HepG2 (cell line): ENCODE measurements at regions not wholly inside any gene's neighbourhood (a gene's known extent, or its start where the extent isn't known, plus 50 kb on each side); places are given as distances from the start of the nearest gene placed in this dataset.

Experiments
- ATAC-seq: fragments of 200-7000 bp; cut with Tn5 transposase; 3 replicates; pipeline ENCODE4 v1.9.1; 2020; ENCODE audit warnings: mild to moderate bottlenecking, moderate library complexity
- BruUV-seq: library from RNA; stranded (reverse); fragments of 400-500 nt; replicated peaks from 2 replicates; lab custom pipeline; 2021; lab: Mats Ljungman, UMichigan
- CTCF ChIA-PET: fragments of 300-600 bp; formaldehyde crosslinking; extraction: SDS; loops from one replicate; lab custom pipeline; 2021; ENCODE audit warnings: low total read pairs, inconsistent platforms, low intra/inter-chr PET ratio; lab: Yijun Ruan, JAX
- POLR2A ChIA-PET: fragments of 350-600 bp; sonication (Branson Sonifier 250); formaldehyde crosslinking; loops from one replicate; lab custom pipeline; 2020; ENCODE audit warnings: antibody characterized with exemption, inconsistent platforms; lab: Yijun Ruan, JAX
- DNase-seq: peaks from one replicate; pipeline ENCODE4 v3.0.0-alpha.2; 2015; ENCODE audit warnings: low spot score
- FAIRE-seq: peaks from 3 replicates; lab custom pipeline; 2011; peaks lifted over from hg19 to GRCh38; lab: Jason Lieb, UNC
- H2AFZ ChIP-seq: one replicate; pipeline ENCODE4 v1.6.1; 2011; ENCODE audit warnings: low read length, inconsistent platforms
- H3K27ac ChIP-seq: fragments of 300-600 bp; 3 replicates; pipeline ENCODE4 v1.8.0; 2011; ENCODE audit warnings: mixed run types, mild to moderate bottlenecking, mixed read lengths, low read length, inconsistent platforms; ENCODE audit not compliant: insufficient read depth; ENCODE audit errors: extremely low read length
- H3K27me3 ChIP-seq, 2 experiments: fragments of 200-600 bp in 1 of 2; 2 replicates in 1 of 2; 3 replicates in 1 of 2; pipeline versions ENCODE4 v1.6.0 to v1.8.0; 2011; ENCODE audit warnings: low read length in 2 of 2, mild to moderate bottlenecking in 2 of 2, moderate library complexity in 2 of 2, inconsistent platforms in 1 of 2; ENCODE audit not compliant: insufficient read depth in 2 of 2, control insufficient read depth in 1 of 2
- H3K36me3 ChIP-seq, 2 experiments: fragments of 200-600 bp in 1 of 2; replicated peaks in 1 of 2; 2 replicates in 1 of 2; 3 replicates in 1 of 2; pipeline versions ENCODE4 v1.5.1 to v1.8.0; 2011; ENCODE audit warnings: low read length in 2 of 2, inconsistent platforms in 1 of 2; ENCODE audit not compliant: insufficient read depth in 2 of 2, control insufficient read depth in 1 of 2
- H3K4me1 ChIP-seq: 2 replicates; pipeline ENCODE4 v1.5.1; 2012; ENCODE audit warnings: low read length, inconsistent platforms; ENCODE audit not compliant: insufficient read depth
- H3K4me2 ChIP-seq: 2 replicates; pipeline ENCODE4 v1.6.0; 2011; ENCODE audit warnings: low read depth, low read length, inconsistent platforms
- H3K4me3 ChIP-seq, 3 experiments: fragments of 200-600 bp in 1 of 3; sonication (generic), shearing (Covaris generic) in 1 of 3; replicated peaks in 1 of 3; 2 replicates each; pipeline ENCODE4 v1.5.1; 2011 to 2016; ENCODE audit warnings: low read length in 3 of 3, inconsistent platforms in 2 of 3, low read depth in 2 of 3, mild to moderate bottlenecking in 2 of 3, control low read depth in 1 of 3, mixed read lengths in 1 of 3; ENCODE audit not compliant: insufficient read depth in 1 of 3
- H3K79me2 ChIP-seq: one replicate; pipeline ENCODE4 v1.6.1; 2011; ENCODE audit warnings: low read length, inconsistent platforms; ENCODE audit not compliant: insufficient read depth
- H3K9ac ChIP-seq: 2 replicates; pipeline ENCODE4 v1.6.0; 2011; ENCODE audit warnings: mild to moderate bottlenecking, low read depth, low read length, inconsistent platforms; ENCODE audit not compliant: insufficient read depth
- H3K9me3 ChIP-seq: 2 replicates; pipeline ENCODE4 v1.5.1; 2012; ENCODE audit warnings: mild to moderate bottlenecking, low read length
- H4K20me1 ChIP-seq: 2 replicates; pipeline ENCODE4 v1.6.0; 2011; ENCODE audit warnings: inconsistent platforms, mild to moderate bottlenecking, low read length, moderate library complexity; ENCODE audit not compliant: insufficient read depth
- CBX5 ChIP-seq: sonication (generic); formaldehyde crosslinking; IDR thresholded peaks from 2 replicates; pipeline ENCODE4 v1.4.0; 2020; ENCODE audit warnings: missing genetic modification reagents, borderline replicate concordance
- EED ChIP-seq: sonication (generic); formaldehyde crosslinking; IDR thresholded peaks from 2 replicates; pipeline ENCODE4 v1.5.0; 2020; ENCODE audit warnings: mild to moderate bottlenecking, missing genetic modification reagents
- FOXA1 ChIP-seq, 2 experiments: fragments of 450-650 bp in 1 of 2; sonication (generic) in 1 of 2; formaldehyde crosslinking in 1 of 2; IDR thresholded peaks; 2 replicates each; pipeline versions ENCODE4 v1.4.0 to v1.6.1; 2016 to 2020; ENCODE audit warnings: missing genetic modification reagents in 1 of 2
- FOXM1 ChIP-seq: sonication (generic); formaldehyde crosslinking; IDR thresholded peaks from 2 replicates; pipeline ENCODE4 v1.5.0; 2020; ENCODE audit warnings: missing genetic modification reagents
- KLF9 ChIP-seq: IDR thresholded peaks from 2 replicates; pipeline ENCODE4 v1.6.1; 2016; ENCODE audit warnings: low read depth
- ZNF296 ChIP-seq: sonication (generic); formaldehyde crosslinking; conservative IDR thresholded peaks from 2 replicates; pipeline ENCODE4 v1.5.0; 2020; ENCODE audit warnings: mild to moderate bottlenecking, missing genetic modification reagents
- ZNF547 ChIP-seq: sonication (generic); formaldehyde crosslinking; IDR thresholded peaks from 2 replicates; pipeline ENCODE4 v1.5.1; 2020; ENCODE audit warnings: mild to moderate bottlenecking, missing genetic modification reagents
- ZNF660 ChIP-seq: sonication (generic); formaldehyde crosslinking; IDR thresholded peaks from 2 replicates; pipeline ENCODE4 v1.5.1; 2020; ENCODE audit warnings: mild to moderate bottlenecking, low read depth, missing genetic modification reagents, borderline replicate concordance
- ZSCAN20 ChIP-seq: sonication (generic); formaldehyde crosslinking; IDR thresholded peaks from 2 replicates; pipeline ENCODE4 v1.4.0; 2020; ENCODE audit warnings: missing genetic modification reagents, mild to moderate bottlenecking, borderline replicate concordance
- WGBS: methylation state at CpG from one replicate; pipeline ENCODE4 v1.1.6; 2017; ENCODE audit warnings: low lambda C conversion rate; 5-methylcytosine and 5-hydroxymethylcytosine counted together
- in situ Hi-C: cut with HindIII; loops from 2 replicates; pipeline ENCODE4 v1.10.0; 2017; ENCODE audit warnings: low pct_unique_long_range_greater_than_20kb; ENCODE audit not compliant: extremely low pct_ligation_motif_present
- intact Hi-C: fragments of 100-400 bp; cut with micrococcal nuclease; formaldehyde crosslinking; loops from one replicate; pipeline ENCODE4 v1.10.0; 2022; ENCODE audit not compliant: unreplicated experiment
- TF ChIP-seq, protein P1 (sequence below): IDR thresholded peaks from 2 replicates; pipeline ENCODE4 v1.6.1; 2012; ENCODE audit warnings: low read depth, low read length, improper control_type of control experiment
- TF ChIP-seq, protein P2 (sequence below): sonication (generic); formaldehyde crosslinking; IDR thresholded peaks from 2 replicates; pipeline ENCODE4 v1.5.0; 2020; ENCODE audit warnings: missing genetic modification reagents
- TF ChIP-seq, protein P3 (sequence below): sonication (generic); formaldehyde crosslinking; IDR thresholded peaks from 2 replicates; pipeline ENCODE4 v1.4.0; 2020; ENCODE audit warnings: mild to moderate bottlenecking, missing genetic modification reagents, borderline replicate concordance
- TF ChIP-seq, protein P4 (sequence below): sonication (generic); formaldehyde crosslinking; IDR thresholded peaks from 2 replicates; pipeline ENCODE4 v1.8.1; 2023; ENCODE audit warnings: missing genetic modification reagents, inconsistent platforms, borderline replicate concordance

GRCh38 chr3:28595372-28595771 is 246.7 kb upstream of the AZI2 start:
- 15% methylated on average over 4 of the region's 4 CpGs for WGBS
- Histone ChIP-seq H3K36me3 (no peaks in the 10 kb centered on the region), H3K4me1 (no peaks in the 10 kb centered on the region), H4K20me1 (no peaks in the 10 kb centered on the region), H3K4me3 (no peak overlapping the region), H3K4me2 (no peak overlapping the region), H2AFZ (no peak overlapping the region), H3K27ac (no peak overlapping the region), H3K9me3 (no peaks in the 10 kb centered on the region), H3K9ac (no peak overlapping the region), H3K79me2 (no peaks in the 10 kb centered on the region), H3K27me3 (no peaks in the 10 kb centered on the region)
- CTCF ChIA-PET, result no interaction called here
- intact Hi-C loops (no loop called here), in situ Hi-C loops (no loop called here)
- TF ChIP-seq CBX5 (CRISPR knock-in tag) (no peak), FOXM1 (no peak), KLF9 (CRISPR knock-in tag) (no peak), ZNF296 (CRISPR knock-in tag) (no peak), FOXA1 (IDR thresholded peaks at IDR 0.05) (no peak), FOXA1 (CRISPR knock-in tag; IDR thresholded peaks at IDR 0.05) (no peak), ZNF547 (CRISPR knock-in tag) (no peak), EED (CRISPR knock-in tag) (no peak), ZSCAN20 (CRISPR knock-in tag) (no peak), ZNF660 (no peak)
- TF ChIP-seq, protein P1, sequence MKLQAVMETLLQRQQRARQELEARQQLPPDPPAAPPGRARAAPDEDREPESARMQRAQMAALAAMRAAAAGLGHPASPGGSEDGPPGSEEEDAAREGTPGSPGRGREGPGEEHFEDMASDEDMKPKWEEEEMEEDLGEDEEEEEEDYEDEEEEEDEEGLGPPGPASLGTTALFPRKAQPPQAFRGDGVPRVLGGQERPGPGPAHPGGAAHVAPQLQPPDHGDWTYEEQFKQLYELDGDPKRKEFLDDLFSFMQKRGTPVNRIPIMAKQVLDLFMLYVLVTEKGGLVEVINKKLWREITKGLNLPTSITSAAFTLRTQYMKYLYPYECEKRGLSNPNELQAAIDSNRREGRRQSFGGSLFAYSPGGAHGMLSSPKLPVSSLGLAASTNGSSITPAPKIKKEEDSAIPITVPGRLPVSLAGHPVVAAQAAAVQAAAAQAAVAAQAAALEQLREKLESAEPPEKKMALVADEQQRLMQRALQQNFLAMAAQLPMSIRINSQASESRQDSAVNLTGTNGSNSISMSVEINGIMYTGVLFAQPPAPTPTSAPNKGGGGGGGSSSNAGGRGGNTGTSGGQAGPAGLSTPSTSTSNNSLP, result no peak
- TF ChIP-seq, protein P2, sequence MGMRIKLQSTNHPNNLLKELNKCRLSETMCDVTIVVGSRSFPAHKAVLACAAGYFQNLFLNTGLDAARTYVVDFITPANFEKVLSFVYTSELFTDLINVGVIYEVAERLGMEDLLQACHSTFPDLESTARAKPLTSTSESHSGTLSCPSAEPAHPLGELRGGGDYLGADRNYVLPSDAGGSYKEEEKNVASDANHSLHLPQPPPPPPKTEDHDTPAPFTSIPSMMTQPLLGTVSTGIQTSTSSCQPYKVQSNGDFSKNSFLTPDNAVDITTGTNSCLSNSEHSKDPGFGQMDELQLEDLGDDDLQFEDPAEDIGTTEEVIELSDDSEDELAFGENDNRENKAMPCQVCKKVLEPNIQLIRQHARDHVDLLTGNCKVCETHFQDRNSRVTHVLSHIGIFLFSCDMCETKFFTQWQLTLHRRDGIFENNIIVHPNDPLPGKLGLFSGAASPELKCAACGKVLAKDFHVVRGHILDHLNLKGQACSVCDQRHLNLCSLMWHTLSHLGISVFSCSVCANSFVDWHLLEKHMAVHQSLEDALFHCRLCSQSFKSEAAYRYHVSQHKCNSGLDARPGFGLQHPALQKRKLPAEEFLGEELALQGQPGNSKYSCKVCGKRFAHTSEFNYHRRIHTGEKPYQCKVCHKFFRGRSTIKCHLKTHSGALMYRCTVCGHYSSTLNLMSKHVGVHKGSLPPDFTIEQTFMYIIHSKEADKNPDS (CRISPR knock-in tag), result no peak
- TF ChIP-seq, protein P3, sequence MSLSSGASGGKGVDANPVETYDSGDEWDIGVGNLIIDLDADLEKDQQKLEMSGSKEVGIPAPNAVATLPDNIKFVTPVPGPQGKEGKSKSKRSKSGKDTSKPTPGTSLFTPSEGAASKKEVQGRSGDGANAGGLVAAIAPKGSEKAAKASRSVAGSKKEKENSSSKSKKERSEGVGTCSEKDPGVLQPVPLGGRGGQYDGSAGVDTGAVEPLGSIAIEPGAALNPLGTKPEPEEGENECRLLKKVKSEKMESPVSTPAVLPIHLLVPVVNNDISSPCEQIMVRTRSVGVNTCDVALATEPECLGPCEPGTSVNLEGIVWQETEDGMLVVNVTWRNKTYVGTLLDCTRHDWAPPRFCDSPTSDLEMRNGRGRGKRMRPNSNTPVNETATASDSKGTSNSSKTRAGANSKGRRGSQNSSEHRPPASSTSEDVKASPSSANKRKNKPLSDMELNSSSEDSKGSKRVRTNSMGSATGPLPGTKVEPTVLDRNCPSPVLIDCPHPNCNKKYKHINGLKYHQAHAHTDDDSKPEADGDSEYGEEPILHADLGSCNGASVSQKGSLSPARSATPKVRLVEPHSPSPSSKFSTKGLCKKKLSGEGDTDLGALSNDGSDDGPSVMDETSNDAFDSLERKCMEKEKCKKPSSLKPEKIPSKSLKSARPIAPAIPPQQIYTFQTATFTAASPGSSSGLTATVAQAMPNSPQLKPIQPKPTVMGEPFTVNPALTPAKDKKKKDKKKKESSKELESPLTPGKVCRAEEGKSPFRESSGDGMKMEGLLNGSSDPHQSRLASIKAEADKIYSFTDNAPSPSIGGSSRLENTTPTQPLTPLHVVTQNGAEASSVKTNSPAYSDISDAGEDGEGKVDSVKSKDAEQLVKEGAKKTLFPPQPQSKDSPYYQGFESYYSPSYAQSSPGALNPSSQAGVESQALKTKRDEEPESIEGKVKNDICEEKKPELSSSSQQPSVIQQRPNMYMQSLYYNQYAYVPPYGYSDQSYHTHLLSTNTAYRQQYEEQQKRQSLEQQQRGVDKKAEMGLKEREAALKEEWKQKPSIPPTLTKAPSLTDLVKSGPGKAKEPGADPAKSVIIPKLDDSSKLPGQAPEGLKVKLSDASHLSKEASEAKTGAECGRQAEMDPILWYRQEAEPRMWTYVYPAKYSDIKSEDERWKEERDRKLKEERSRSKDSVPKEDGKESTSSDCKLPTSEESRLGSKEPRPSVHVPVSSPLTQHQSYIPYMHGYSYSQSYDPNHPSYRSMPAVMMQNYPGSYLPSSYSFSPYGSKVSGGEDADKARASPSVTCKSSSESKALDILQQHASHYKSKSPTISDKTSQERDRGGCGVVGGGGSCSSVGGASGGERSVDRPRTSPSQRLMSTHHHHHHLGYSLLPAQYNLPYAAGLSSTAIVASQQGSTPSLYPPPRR (CRISPR knock-in tag), result no peak
- TF ChIP-seq, protein P4, sequence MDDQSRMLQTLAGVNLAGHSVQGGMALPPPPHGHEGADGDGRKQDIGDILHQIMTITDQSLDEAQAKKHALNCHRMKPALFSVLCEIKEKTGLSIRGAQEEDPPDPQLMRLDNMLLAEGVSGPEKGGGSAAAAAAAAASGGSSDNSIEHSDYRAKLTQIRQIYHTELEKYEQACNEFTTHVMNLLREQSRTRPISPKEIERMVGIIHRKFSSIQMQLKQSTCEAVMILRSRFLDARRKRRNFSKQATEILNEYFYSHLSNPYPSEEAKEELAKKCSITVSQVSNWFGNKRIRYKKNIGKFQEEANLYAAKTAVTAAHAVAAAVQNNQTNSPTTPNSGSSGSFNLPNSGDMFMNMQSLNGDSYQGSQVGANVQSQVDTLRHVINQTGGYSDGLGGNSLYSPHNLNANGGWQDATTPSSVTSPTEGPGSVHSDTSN (CRISPR knock-in tag), result no peak
- BruUV-seq, result no TSS peak
- ATAC-seq (no peak), FAIRE-seq (no peak), DNase-seq (no peak)
- POLR2A ChIA-PET, result no interaction called here
